Gastrocnemius medialis (tissue), 4 donors: ENCODE measurements at regions not wholly inside any gene's neighbourhood (a gene's known extent, or its start where the extent isn't known, plus 50 kb on each side); places are given as distances from the start of the nearest gene placed in this dataset.

Experiments used
- ATAC-seq, 2 donors: fragments of 150-250 bp; one replicate each; pipeline ENCODE4 v1.9.1; 2016
- DNase-seq, 2 donors: peaks; one replicate each; pipeline ENCODE4 v3.0.0-alpha.2; 2019
- H3K27ac ChIP-seq, 4 donors: fragments of 200-600 bp; sonication (generic); 1 replicate in 1 of 4; 2 replicates in 3 of 4; pipeline ENCODE4 v1.5.1; 2016 to 2018; ENCODE audit warnings: mild to moderate bottlenecking in 2 of 4, moderate library complexity in 1 of 4
- H3K27me3 ChIP-seq, 3 donors: fragments of 200-600 bp; sonication (generic) in 2 of 3; 1 replicate in 1 of 3; 2 replicates in 2 of 3; pipeline versions ENCODE4 v1.5.1 to v1.6.0; 2016 to 2019; ENCODE audit warnings: mild to moderate bottlenecking in 1 of 3, moderate library complexity in 1 of 3
- H3K36me3 ChIP-seq, 2 donors: fragments of 200-600 bp; sonication (generic) in 1 of 2; one replicate each; pipeline ENCODE4 v1.5.1; 2017 to 2018
- H3K4me1 ChIP-seq, 2 donors: fragments of 200-600 bp; sonication (generic) in 1 of 2; one replicate each; pipeline ENCODE4 v1.5.1; 2016 to 2017; ENCODE audit warnings: mild to moderate bottlenecking in 2 of 2
- H3K4me3 ChIP-seq, 4 donors: fragments of 200-600 bp; sonication (generic) in 3 of 4; 1 replicate in 1 of 4; 2 replicates in 3 of 4; pipeline ENCODE4 v1.5.1; 2016 to 2019; ENCODE audit warnings: mild to moderate bottlenecking in 2 of 4
- H3K9me3 ChIP-seq, 3 donors: fragments of 200-600 bp; sonication (generic) in 2 of 3; 1 replicate in 1 of 3; 2 replicates in 2 of 3; pipeline ENCODE4 v1.5.1; 2016 to 2019
- POLR2A ChIP-seq, 2 donors: fragments of 450-650 bp; IDR thresholded peaks; one replicate each; pipeline ENCODE4 v1.6.1; 2017; ENCODE audit warnings: antibody characterized with exemption in 2 of 2, mild to moderate bottlenecking in 2 of 2, moderate library complexity in 2 of 2
- in situ Hi-C, 4 donors: fragments of 200-750 bp; cut with MboI; loops; one replicate each; pipeline versions ENCODE4 v1.15.0 to v1.8.0; 2017; ENCODE audit warnings: low sequenced_read_pairs in 4 of 4
- intact Hi-C: fragments of 100-400 bp; cut with DNase I; formaldehyde crosslinking; loops from one replicate; pipeline ENCODE4 v1.15.1; 2023; ENCODE audit warnings: low total_unique reads
- TF ChIP-seq, protein P1 (sequence below), 5 experiments: fragments of 450-650 bp in 3 of 5; fragments of 200-600 bp in 2 of 5; sonication (generic) in 2 of 5; IDR thresholded peaks in 4 of 5; conservative IDR thresholded peaks in 1 of 5; 1 replicate in 4 of 5; 2 replicates in 1 of 5; pipeline ENCODE4 v1.5.1; 2016 to 2019; ENCODE audit warnings: antibody characterized with exemption in 5 of 5, mild to moderate bottlenecking in 3 of 5, moderate library complexity in 3 of 5

DNA sequence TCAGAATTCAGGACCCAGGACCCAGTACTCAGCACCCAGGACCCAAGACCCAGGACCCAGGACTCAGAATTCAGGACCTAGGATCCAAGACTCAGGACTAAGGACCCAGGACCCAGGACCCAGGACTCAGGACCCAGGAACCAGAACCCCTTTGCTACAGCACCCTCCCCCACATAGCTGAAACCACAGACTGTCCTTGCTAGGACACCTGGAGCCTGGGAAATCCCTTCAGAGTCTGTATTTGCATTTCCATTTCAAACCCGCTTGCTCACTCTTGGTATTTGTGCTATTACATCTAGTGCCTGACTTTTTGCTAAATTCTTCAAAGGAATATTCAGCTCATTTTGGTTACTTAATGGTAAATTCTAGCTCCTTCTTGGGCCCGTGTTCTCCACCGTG lies 275.8 kb upstream of the MAF start:
- H3K4me1 ChIP-seq = no peaks in the 10 kb centered on the region
- in situ Hi-C loops = no loop called here
- H3K27me3 ChIP-seq = no peaks in the 10 kb centered on the region
- TF ChIP-seq, protein P1, sequence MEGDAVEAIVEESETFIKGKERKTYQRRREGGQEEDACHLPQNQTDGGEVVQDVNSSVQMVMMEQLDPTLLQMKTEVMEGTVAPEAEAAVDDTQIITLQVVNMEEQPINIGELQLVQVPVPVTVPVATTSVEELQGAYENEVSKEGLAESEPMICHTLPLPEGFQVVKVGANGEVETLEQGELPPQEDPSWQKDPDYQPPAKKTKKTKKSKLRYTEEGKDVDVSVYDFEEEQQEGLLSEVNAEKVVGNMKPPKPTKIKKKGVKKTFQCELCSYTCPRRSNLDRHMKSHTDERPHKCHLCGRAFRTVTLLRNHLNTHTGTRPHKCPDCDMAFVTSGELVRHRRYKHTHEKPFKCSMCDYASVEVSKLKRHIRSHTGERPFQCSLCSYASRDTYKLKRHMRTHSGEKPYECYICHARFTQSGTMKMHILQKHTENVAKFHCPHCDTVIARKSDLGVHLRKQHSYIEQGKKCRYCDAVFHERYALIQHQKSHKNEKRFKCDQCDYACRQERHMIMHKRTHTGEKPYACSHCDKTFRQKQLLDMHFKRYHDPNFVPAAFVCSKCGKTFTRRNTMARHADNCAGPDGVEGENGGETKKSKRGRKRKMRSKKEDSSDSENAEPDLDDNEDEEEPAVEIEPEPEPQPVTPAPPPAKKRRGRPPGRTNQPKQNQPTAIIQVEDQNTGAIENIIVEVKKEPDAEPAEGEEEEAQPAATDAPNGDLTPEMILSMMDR (IDR thresholded peaks at IDR 0.05 in 4 of 5, conservative IDR thresholded peaks at IDR 0.05 in 1 of 5) = no peak
- TF ChIP-seq POLR2A (IDR thresholded peaks at IDR 0.05) = no peak
- no peaks in the 10 kb centered on the region for H3K9me3 ChIP-seq
- intact Hi-C loops = no loop called here
- no peak overlapping the region for H3K27ac ChIP-seq
- no peak overlapping the region for H3K4me3 ChIP-seq
- no peak for ATAC-seq
- no peaks in the 10 kb centered on the region for H3K36me3 ChIP-seq
- DNase-seq = no peak

- Histone ChIP-seq H3K4me3 (no peak overlapping the region), H3K9me3 (no peaks in the 10 kb centered on the region), H3K27ac (no peak overlapping the region), H3K27me3 (no peaks in the 10 kb centered on the region), H3K36me3 (no peaks in the 10 kb centered on the region), H3K4me1 (no peaks in the 10 kb centered on the region)
- intact Hi-C loops (no loop called here), in situ Hi-C loops (no loop called here)
- DNase-seq (peak in 1 of 2 donors; percentile 14), ATAC-seq (no peak)
- no peak for TF ChIP-seq POLR2A (IDR thresholded peaks at IDR 0.05)
- TF ChIP-seq, protein P1 (IDR thresholded peaks at IDR 0.05 in 4 of 5, conservative IDR thresholded peaks at IDR 0.05 in 1 of 5) = no peak
These were observed 273.9 kb upstream of the MAF start for GRCh38 chr16:79874391-79874790.

- no peaks in the 10 kb centered on the region for H3K9me3 ChIP-seq
- DNase-seq (no peak), ATAC-seq (no peak)
- intact Hi-C loops (no loop called here), in situ Hi-C loops (no loop called here)
- no peak overlapping the region for H3K27ac ChIP-seq
- no peaks in the 10 kb centered on the region for H3K27me3 ChIP-seq
- no peak overlapping the region for H3K4me3 ChIP-seq
- TF ChIP-seq, protein P1 (IDR thresholded peaks at IDR 0.05 in 4 of 5, conservative IDR thresholded peaks at IDR 0.05 in 1 of 5) = no peak
- TF ChIP-seq POLR2A (IDR thresholded peaks at IDR 0.05) = no peak
- no peaks in the 10 kb centered on the region for H3K36me3 ChIP-seq
- no peaks in the 10 kb centered on the region for H3K4me1 ChIP-seq
These were observed 273.3 kb upstream of the MAF start for GRCh38 chr16:79873825-79874224.

- H3K27ac ChIP-seq = no peak overlapping the region
- H3K9me3 ChIP-seq = no peaks in the 10 kb centered on the region
- in situ Hi-C loops (no loop called here), intact Hi-C loops (no loop called here)
- TF ChIP-seq POLR2A (IDR thresholded peaks at IDR 0.05) = no peak
- TF ChIP-seq, protein P1 (IDR thresholded peaks at IDR 0.05 in 4 of 5, conservative IDR thresholded peaks at IDR 0.05 in 1 of 5) = no peak
- H3K4me3 ChIP-seq = no peak overlapping the region
- DNase-seq = no peak
- H3K27me3 ChIP-seq = no peaks in the 10 kb centered on the region
- H3K36me3 ChIP-seq = no peaks in the 10 kb centered on the region
- no peaks in the 10 kb centered on the region for H3K4me1 ChIP-seq
- ATAC-seq = no peak
These were observed 271.4 kb upstream of the MAF start for GRCh38 chr16:79871906-79872305.
